NB4 (cell line): ENCODE measurements at regions not wholly inside any gene's neighbourhood (a gene's known extent, or its start where the extent isn't known, plus 50 kb on each side); places are given as distances from the start of the nearest gene placed in this dataset.

Source experiments
- DNase-seq: peaks from one replicate; pipeline ENCODE4 v3.0.0; 2010; ENCODE audit warnings: low read depth
- H3K4me3 ChIP-seq: one replicate; pipeline ENCODE4 v1.5.1; 2011; ENCODE audit warnings: mild to moderate bottlenecking, low read depth, low read length, moderate library complexity
- MAX ChIP-seq: IDR thresholded peaks from 2 replicates; pipeline ENCODE4 v1.6.1; 2011; ENCODE audit warnings: low read depth, low read length
- MYC ChIP-seq: IDR thresholded peaks from 2 replicates; pipeline ENCODE4 v1.6.1; 2011; ENCODE audit warnings: low read depth, low read length
- POLR2A ChIP-seq: IDR thresholded peaks from 2 replicates; pipeline ENCODE4 v1.6.1; 2011; ENCODE audit warnings: mild to moderate bottlenecking; ENCODE audit not compliant: insufficient read length; ENCODE audit errors: extremely low read depth
- TF ChIP-seq, protein P1 (sequence below): IDR thresholded peaks from one replicate; pipeline ENCODE4 v1.5.1; 2012; ENCODE audit warnings: low read depth, low read length

DNA sequence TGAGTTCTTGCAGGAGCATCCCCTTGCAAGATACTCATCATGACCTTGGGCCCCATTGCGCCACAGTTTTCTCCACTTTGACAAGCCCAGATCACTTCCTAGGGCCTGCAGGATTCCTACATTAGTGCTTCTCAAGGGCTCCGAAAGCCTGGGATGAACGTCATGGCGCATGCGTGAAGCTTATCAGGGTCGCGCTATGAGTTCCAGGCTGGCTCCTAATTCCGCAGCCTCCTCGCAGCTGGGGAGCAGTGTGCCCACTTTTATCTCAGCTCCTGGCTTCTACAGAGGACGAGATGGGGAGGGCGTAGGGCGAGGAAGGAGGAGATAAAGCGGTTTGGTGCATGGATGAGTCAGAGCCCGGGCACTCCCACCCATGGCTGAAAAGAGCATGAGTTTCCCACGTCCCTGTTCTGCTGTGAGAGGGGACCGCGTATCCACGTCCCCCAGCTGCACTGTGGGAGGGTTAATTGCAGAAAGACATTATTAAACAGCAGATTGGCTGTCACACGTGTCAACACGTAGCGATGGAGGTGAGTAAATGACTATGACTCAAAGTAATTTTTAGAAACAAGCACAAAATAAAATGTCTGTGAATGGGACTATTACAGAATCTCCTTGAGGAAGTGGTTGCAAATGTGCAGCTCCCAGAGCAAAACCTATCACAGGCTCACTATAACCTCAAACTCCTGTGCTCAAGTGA is 72.9 kb upstream of the DSP start:
- H3K4me3 ChIP-seq: peak overlapping the region; percentile 53
- peak; percentile 70 for TF ChIP-seq MAX
- TF ChIP-seq, protein P1, sequence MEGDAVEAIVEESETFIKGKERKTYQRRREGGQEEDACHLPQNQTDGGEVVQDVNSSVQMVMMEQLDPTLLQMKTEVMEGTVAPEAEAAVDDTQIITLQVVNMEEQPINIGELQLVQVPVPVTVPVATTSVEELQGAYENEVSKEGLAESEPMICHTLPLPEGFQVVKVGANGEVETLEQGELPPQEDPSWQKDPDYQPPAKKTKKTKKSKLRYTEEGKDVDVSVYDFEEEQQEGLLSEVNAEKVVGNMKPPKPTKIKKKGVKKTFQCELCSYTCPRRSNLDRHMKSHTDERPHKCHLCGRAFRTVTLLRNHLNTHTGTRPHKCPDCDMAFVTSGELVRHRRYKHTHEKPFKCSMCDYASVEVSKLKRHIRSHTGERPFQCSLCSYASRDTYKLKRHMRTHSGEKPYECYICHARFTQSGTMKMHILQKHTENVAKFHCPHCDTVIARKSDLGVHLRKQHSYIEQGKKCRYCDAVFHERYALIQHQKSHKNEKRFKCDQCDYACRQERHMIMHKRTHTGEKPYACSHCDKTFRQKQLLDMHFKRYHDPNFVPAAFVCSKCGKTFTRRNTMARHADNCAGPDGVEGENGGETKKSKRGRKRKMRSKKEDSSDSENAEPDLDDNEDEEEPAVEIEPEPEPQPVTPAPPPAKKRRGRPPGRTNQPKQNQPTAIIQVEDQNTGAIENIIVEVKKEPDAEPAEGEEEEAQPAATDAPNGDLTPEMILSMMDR: no peak
- no peak for TF ChIP-seq POLR2A
- TF ChIP-seq MYC: peak; percentile 57
- DNase-seq: peak; percentile 94

- no peak overlapping the region for H3K4me3 ChIP-seq
- TF ChIP-seq, protein P1: no peak
- TF ChIP-seq MYC (no peak), POLR2A (no peak), MAX (no peak)
- DNase-seq: no peak
These were observed 71.8 kb upstream of the DSP start for GRCh38 chr6:7469696-7470095.

GRCh38 chr6:7471171-7471570 is 70.3 kb upstream of the DSP start:
- H3K4me3 ChIP-seq: no peak overlapping the region
- peak; percentile 71 for DNase-seq
- TF ChIP-seq MYC: no peak
- TF ChIP-seq, protein P1: no peak
- no peak for TF ChIP-seq POLR2A
- no peak for TF ChIP-seq MAX

DNA sequence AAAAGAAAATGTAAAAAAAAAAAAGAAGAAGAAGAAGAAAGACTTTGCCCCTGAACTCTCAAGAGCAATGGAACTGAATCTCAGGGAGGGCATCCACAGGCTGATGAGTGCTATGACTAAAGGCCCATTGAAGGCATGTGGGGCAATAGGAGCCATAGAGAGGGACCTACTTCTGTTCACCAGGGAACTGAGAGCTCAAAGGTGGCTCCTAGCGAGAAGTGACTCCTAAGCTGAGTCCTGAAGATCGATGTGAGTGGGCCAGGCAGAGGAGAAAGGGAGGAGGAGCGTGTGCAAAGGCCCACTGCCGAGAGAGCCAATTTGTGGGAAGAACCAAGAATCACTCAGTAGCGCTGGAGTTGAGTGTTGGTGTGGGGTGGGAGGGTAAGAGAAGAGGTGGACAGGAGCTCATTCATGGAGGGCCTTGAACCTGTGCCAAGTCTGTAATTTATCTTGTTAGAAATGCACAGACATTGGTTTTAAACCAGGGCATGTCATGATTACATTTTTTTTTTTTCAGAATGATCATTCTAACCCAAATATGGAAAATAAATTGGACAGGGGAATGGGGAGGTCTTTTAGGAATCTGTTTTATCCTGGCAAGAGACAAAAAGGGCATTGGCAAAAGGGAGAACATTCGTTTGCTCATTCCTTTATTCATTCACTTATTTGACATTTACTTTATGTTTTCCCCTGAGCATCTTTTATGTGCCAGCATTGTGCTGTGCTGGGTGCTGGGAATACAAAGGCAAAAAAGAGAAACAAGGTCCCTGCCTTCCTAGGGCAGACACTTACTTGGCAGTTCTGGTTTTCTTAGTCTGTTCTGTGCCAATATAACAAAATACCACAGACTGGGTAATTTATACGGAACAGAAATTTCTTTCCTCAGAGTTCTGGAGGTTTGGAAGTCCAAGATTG is 67.4 kb upstream of the DSP start:
- TF ChIP-seq POLR2A (no peak), MYC (no peak), MAX (no peak)
- TF ChIP-seq, protein P1: no peak
- DNase-seq: no peak

DNA sequence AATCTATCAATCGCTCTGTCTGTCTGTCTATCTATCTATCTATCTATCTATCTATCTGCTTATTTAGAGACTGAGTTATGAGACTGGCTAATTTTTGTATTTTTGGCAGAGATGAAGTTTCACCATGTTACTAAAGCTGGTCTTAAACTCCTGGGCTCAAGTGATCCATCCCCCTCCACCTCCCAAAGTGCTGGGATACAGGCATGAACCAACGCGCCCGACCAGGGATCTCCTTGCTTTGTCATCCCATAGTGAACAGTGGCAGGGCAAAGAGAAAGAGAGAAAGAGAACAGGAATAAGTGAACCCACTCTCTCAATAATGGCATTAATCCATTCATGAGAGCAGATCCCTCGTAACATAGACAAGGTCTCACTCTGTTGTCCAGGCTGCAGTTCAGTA is 66.4 kb upstream of the DSP start:
- TF ChIP-seq MAX: no peak
- TF ChIP-seq, protein P1: no peak
- no peak for TF ChIP-seq POLR2A
- TF ChIP-seq MYC: no peak
- no peak for DNase-seq
- no peak overlapping the region for H3K4me3 ChIP-seq

More for the DNA sequence above, 67.4 kb upstream of the DSP start:
- no peak overlapping the region for H3K4me3 ChIP-seq
